ENCODE measurements at regions not wholly inside any gene's neighbourhood (a gene's known extent, or its start where the extent isn't known, plus 50 kb on each side); places are given as distances from the start of the nearest gene placed in this dataset.
"Not testable (repeated sequence)": the region's sequence is repeated elsewhere in the genome, so short reads cannot be mapped to it uniquely, and the experiment has no call there.

GRCh38 chr14:19052977-19053376 lies 85.7 kb downstream of the POTEM start:
- H3K4me1 ChIP-seq; H3K27ac ChIP-seq; H3K27me3 ChIP-seq; DNase-seq; ATAC-seq; in situ Hi-C loops (cut with MboI; ENCODE audit: low sequenced_read_pairs in 4 of 4); H3K9me3 ChIP-seq; H3K36me3 ChIP-seq; intact Hi-C loops (cut with DNase I; ENCODE audit: low total_unique reads); H3K4me3 ChIP-seq: not testable (repeated sequence)

- H3K4me3 ChIP-seq; H3K9me3 ChIP-seq; H3K27ac ChIP-seq; in situ Hi-C loops (cut with MboI; ENCODE audit: low sequenced_read_pairs in 4 of 4); intact Hi-C loops (cut with DNase I; ENCODE audit: low total_unique reads); H3K27me3 ChIP-seq; H3K36me3 ChIP-seq; DNase-seq; H3K4me1 ChIP-seq; ATAC-seq: not testable (repeated sequence)
Measured at GRCh38 chr14:19053426-19054050, 86.3 kb downstream of the POTEM start.

GRCh38 chr14:19054108-19054721 lies 87.0 kb downstream of the POTEM start:
- ATAC-seq; intact Hi-C loops (cut with DNase I; ENCODE audit: low total_unique reads); DNase-seq: not testable (repeated sequence)

GRCh38 chr14:19054934-19055333 lies 87.7 kb downstream of the POTEM start:
- ATAC-seq; in situ Hi-C loops (cut with MboI; ENCODE audit: low sequenced_read_pairs in 4 of 4); H3K4me3 ChIP-seq; H3K36me3 ChIP-seq; H3K4me1 ChIP-seq; intact Hi-C loops (cut with DNase I; ENCODE audit: low total_unique reads); H3K27me3 ChIP-seq; H3K27ac ChIP-seq; H3K9me3 ChIP-seq; DNase-seq: not testable (repeated sequence)

More at GRCh38 chr14:19054108-19054721, 87.0 kb downstream of the POTEM start:
- H3K4me3 ChIP-seq; H3K36me3 ChIP-seq; H3K9me3 ChIP-seq; in situ Hi-C loops (cut with MboI; ENCODE audit: low sequenced_read_pairs in 4 of 4); H3K27me3 ChIP-seq; H3K4me1 ChIP-seq; H3K27ac ChIP-seq: not testable (repeated sequence)

GRCh38 chr14:19059066-19059465 lies 91.8 kb downstream of the POTEM start:
- H3K36me3 ChIP-seq; H3K4me3 ChIP-seq; H3K4me1 ChIP-seq; intact Hi-C loops (cut with DNase I; ENCODE audit: low total_unique reads); H3K9me3 ChIP-seq; DNase-seq; H3K27ac ChIP-seq; in situ Hi-C loops (cut with MboI; ENCODE audit: low sequenced_read_pairs in 4 of 4); ATAC-seq; H3K27me3 ChIP-seq: not testable (repeated sequence)

DNA sequence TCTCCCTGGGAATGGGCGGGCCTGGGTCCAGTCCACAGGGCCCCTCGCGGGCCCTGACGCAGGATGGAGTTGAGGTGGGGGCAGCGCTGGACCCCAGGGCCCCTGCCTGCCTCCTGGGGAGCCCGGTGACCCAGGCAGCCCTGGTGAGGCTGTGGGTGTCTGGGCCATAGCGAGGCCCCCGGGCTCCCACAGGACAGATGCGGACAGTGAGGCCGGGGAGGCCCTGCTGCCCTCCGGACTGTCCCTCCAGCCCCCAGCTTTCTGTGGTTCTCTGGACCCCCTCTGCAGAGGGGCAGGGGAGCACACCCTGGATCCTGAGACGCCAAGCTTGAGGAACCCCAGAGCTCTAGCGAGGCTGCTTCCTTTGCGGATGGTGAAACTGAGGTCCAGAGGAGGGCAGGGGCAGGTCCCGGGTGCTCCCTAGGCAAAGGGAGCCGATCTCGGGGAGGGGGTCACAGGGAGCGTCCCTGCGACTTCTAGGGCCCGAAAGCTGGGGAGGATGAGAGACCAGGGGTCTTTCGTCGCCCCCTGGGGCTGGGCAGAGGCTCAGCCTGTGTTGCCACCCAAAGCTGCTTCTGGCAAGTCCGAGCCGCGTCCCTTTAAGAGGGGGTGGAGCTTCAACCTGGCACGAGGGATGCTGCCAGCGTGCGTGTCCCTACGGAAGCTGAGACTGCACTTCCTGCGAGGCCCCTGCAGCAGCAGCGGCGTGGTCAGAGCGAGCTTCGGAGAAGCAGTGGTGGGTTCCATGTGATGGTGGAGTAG lies 94.6 kb downstream of the POTEM start:
- H3K36me3 ChIP-seq; H3K27me3 ChIP-seq; intact Hi-C loops (cut with DNase I; ENCODE audit: low total_unique reads); H3K4me3 ChIP-seq; in situ Hi-C loops (cut with MboI; ENCODE audit: low sequenced_read_pairs in 4 of 4); H3K4me1 ChIP-seq; H3K9me3 ChIP-seq; DNase-seq; H3K27ac ChIP-seq: not testable (repeated sequence)
- ATAC-seq = peak in 1 of 2 donors; percentile 36

DNA sequence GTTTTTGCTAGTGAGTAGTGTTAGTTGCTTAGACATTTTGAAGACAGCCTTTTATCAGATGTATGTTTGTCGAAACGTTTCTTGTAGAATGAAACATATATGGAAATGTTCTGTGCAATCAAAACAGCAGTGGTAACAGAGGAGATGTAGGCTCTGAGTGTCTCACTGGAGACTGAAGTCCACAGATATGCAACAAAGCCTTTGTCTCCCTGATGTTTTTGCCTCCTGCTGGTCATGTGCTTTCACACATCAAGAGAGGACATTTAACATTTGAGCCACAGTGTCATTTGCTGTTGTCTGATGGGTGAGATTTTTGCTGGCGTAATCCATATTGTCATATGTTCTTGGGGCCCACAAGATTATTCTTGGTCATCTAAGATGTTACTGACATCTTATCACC lies 101.7 kb downstream of the POTEM start:
- H3K4me3 ChIP-seq; H3K9me3 ChIP-seq; in situ Hi-C loops (cut with MboI; ENCODE audit: low sequenced_read_pairs in 4 of 4); H3K4me1 ChIP-seq; H3K36me3 ChIP-seq; DNase-seq; intact Hi-C loops (cut with DNase I; ENCODE audit: low total_unique reads); H3K27me3 ChIP-seq; H3K27ac ChIP-seq; ATAC-seq: not testable (repeated sequence)

DNA sequence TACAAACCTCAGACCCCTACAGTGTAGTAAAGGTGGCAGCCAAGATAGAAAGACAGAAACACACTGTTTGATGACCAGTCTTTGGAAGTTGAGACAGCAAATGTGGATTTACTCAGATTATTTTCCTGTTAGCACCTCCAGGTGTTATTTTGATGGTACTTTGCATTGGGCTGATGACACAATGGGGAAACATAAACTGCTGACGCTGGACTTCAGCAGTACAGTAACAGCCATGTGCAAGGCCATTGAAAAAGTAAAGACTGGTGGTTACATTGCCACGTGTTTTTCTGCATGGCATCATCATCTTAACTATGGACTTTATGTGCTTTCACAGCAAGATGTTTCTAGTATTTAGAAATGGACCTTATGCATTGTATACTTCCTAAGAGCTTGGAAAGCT lies 105.3 kb downstream of the POTEM start:
- H3K36me3 ChIP-seq; H3K27me3 ChIP-seq; in situ Hi-C loops (cut with MboI; ENCODE audit: low sequenced_read_pairs in 4 of 4); H3K9me3 ChIP-seq; intact Hi-C loops (cut with DNase I; ENCODE audit: low total_unique reads); DNase-seq; ATAC-seq; H3K27ac ChIP-seq; H3K4me3 ChIP-seq; H3K4me1 ChIP-seq: not testable (repeated sequence)

- DNase-seq; H3K36me3 ChIP-seq; ATAC-seq; in situ Hi-C loops (cut with MboI; ENCODE audit: low sequenced_read_pairs in 4 of 4); H3K9me3 ChIP-seq; H3K27me3 ChIP-seq; intact Hi-C loops (cut with DNase I; ENCODE audit: low total_unique reads); H3K4me1 ChIP-seq; H3K27ac ChIP-seq; H3K4me3 ChIP-seq: not testable (repeated sequence)
Measured at GRCh38 chr14:19088632-19089031, 121.4 kb downstream of the POTEM start.

DNA sequence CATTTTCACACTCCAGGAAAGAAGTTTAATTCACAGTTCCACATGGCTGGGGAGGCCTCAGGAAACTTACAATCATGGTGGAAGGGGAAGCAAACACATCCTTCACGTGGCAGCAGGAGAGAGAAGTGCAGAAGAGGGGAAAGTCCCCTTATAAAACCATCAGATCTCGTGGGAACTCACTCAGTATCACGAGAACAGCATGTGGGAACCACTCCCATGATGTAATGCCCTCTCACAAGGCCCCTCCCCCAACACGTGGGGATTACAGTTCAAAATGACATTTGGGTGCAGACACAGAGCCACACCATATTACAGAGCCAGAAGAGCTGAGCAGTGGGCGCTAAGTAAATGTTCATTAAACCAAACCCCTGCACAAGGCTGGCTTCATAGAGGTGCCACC lies 126.0 kb downstream of the POTEM start:
- H3K4me1 ChIP-seq; in situ Hi-C loops (cut with MboI; ENCODE audit: low sequenced_read_pairs in 4 of 4); H3K9me3 ChIP-seq; intact Hi-C loops (cut with DNase I; ENCODE audit: low total_unique reads); H3K27ac ChIP-seq; ATAC-seq; H3K4me3 ChIP-seq; H3K27me3 ChIP-seq; H3K36me3 ChIP-seq; DNase-seq: not testable (repeated sequence)

DNA sequence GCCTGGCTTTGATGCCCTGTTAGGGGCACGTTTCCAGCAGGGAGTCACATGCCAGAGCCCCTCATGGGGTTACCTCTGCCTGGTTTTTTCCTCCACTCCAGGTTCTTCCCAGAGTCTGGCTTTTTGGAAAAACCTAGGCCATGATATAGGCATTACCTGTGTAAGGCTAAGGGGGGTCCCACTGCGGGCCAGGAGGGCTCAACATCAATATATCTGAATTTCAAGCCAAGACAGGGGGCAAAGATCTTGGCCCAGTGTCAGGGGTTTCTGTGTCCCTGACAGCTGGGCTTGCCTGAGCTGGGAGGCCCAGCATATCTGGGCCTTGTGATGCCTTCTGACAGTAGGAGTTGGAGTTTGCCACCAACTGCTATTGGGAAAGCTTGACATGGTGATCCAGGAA lies 127.5 kb downstream of the POTEM start:
- H3K27ac ChIP-seq; H3K4me1 ChIP-seq; in situ Hi-C loops (cut with MboI; ENCODE audit: low sequenced_read_pairs in 4 of 4); H3K9me3 ChIP-seq; H3K4me3 ChIP-seq; H3K27me3 ChIP-seq; ATAC-seq; intact Hi-C loops (cut with DNase I; ENCODE audit: low total_unique reads); H3K36me3 ChIP-seq; DNase-seq: not testable (repeated sequence)

DNA sequence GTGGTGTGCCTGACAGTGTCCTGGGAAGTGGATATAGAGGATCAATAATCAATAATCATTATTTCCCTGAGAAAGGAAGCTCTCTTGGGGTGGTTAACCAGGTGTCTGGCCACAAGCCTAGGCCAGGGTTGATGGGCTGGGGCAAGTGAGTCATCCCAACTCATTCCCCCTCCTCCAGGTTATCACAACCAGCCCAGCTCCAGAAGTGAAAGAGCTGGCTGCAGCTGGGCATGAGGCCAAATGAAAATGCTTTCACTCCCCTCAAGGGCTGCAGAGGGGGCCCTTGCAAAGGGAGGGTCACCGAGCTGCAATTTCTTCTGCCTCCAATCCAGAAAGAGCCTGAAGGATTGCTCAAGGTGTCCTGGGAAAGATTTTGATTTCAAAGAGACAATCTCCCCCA lies 127.9 kb downstream of the POTEM start:
- H3K4me3 ChIP-seq; H3K9me3 ChIP-seq; H3K27ac ChIP-seq; ATAC-seq; intact Hi-C loops (cut with DNase I; ENCODE audit: low total_unique reads); DNase-seq; H3K27me3 ChIP-seq; H3K36me3 ChIP-seq; in situ Hi-C loops (cut with MboI; ENCODE audit: low sequenced_read_pairs in 4 of 4); H3K4me1 ChIP-seq: not testable (repeated sequence)

Measured in gastrocnemius medialis (tissue), 4 donors.